H1 (cell line): ENCODE measurements at regions not wholly inside any gene's neighbourhood (a gene's known extent, or its start where the extent isn't known, plus 50 kb on each side); places are given as distances from the start of the nearest gene placed in this dataset.

Experiments used
- BRCA1 ChIP-seq: IDR thresholded peaks from 2 replicates; pipeline ENCODE4 v1.6.1; 2012; ENCODE audit warnings: low read depth, low read length, improper control_type of control experiment
- CBX8 ChIP-seq: fragments of 300-800, 300-1000 bp; sonication (generic); IDR thresholded peaks from 2 replicates; pipeline ENCODE4 v1.7.1; 2016; ENCODE audit warnings: low read depth, low read length, borderline replicate concordance
- CTCF ChIP-seq, 3 experiments: IDR thresholded peaks; 1 replicate in 2 of 3; 2 replicates in 1 of 3; pipeline versions ENCODE4 v1.5.1 to v1.6.1; 2011; ENCODE audit warnings: low read length in 3 of 3, mild to moderate bottlenecking in 3 of 3, inconsistent platforms in 2 of 3, low read depth in 1 of 3, moderate library complexity in 1 of 3; ENCODE audit not compliant: insufficient read depth in 1 of 3; ENCODE audit errors: control extremely low read depth in 1 of 3
- EP300 ChIP-seq, 2 experiments: IDR thresholded peaks; 1 replicate in 1 of 2; 2 replicates in 1 of 2; pipeline ENCODE4 v1.6.1; 2011 to 2012; ENCODE audit warnings: low read depth in 2 of 2, low read length in 2 of 2, mild to moderate bottlenecking in 2 of 2, borderline replicate concordance in 1 of 2, inconsistent platforms in 1 of 2, moderate library complexity in 1 of 2
- PHF8 ChIP-seq: fragments of 200-600 bp; sonication (generic); conservative IDR thresholded peaks from 2 replicates; pipeline ENCODE4 v1.7.1; 2012; ENCODE audit warnings: low read depth, mild to moderate bottlenecking, inconsistent platforms, low read length, moderate library complexity
- POLR2A ChIP-seq, 2 experiments: IDR thresholded peaks; 1 replicate in 1 of 2; 2 replicates in 1 of 2; pipeline ENCODE4 v1.6.1; 2011; ENCODE audit warnings: low read depth in 2 of 2, low read length in 2 of 2, mild to moderate bottlenecking in 2 of 2; ENCODE audit errors: control extremely low read depth in 1 of 2
- POLR2AphosphoS5 ChIP-seq: IDR thresholded peaks from 2 replicates; pipeline ENCODE4 v1.6.1; 2011; ENCODE audit warnings: low read depth, low read length

GRCh38 chr21:38999161-38999560, 184.1 kb downstream of the PSMG1 start:
- no peak for TF ChIP-seq CTCF (IDR thresholded peaks at IDR 0.05; ENCODE audit: control extremely low read depth in 1 of 3, insufficient read depth in 1 of 3, low read depth in 1 of 3, low read length in 3 of 3)
- TF ChIP-seq POLR2AphosphoS5: no peak
- no peak for TF ChIP-seq EP300 (IDR thresholded peaks at IDR 0.05; ENCODE audit: borderline replicate concordance in 1 of 2, low read depth in 2 of 2, low read length in 2 of 2)
- no peak for TF ChIP-seq CBX8
- TF ChIP-seq POLR2A (IDR thresholded peaks at IDR 0.05; ENCODE audit: control extremely low read depth in 1 of 2, low read depth in 2 of 2, low read length in 2 of 2): no peak
- no peak for TF ChIP-seq BRCA1
- TF ChIP-seq PHF8: no peak
